ENCODE measurements at regions not wholly inside any gene's neighbourhood (a gene's known extent, or its start where the extent isn't known, plus 50 kb on each side); places are given as distances from the start of the nearest gene placed in this dataset.

- no peak for ATAC-seq
- no peak for DNase-seq
- intact Hi-C loops (cut with DNase I), result loop anchor here in 1 of 2 donors (2.0 to 10.0 kb wide), 3 partner anchors 153 to 1851 kb away; no protein-coding TSS in a partner anchor
Measured at GRCh38 chr20:39111359-39112177, 149.4 kb downstream of the DHX35 start.

DNA sequence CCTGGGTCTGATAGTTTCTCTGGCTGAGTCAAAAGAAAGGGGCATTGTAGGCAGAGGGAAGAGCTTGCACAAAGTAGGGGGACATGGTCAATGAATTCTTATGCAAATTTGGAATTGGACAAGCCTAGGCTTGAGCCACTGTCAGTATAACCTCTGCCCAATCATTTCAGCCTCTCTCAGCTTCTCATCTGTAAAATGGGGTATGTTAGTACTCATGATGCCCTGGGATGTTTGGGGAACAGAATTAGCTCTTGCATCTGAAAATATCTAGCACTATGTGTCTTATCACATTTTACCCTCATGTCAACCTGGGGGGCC lies 148.6 kb downstream of the DHX35 start:
- intact Hi-C loops (cut with DNase I), result loop anchor here in 1 of 2 donors (10.0 kb wide), 2 partner anchors 154 to 764 kb away; no protein-coding TSS in a partner anchor
- no peak for ATAC-seq
- DNase-seq, result no peak

- intact Hi-C loops (cut with DNase I), result loop anchor here in 1 of 2 donors (10.0 kb wide), 2 partner anchors 155 to 765 kb away; no protein-coding TSS in a partner anchor
- no peak for ATAC-seq
- DNase-seq, result no peak
Measured at GRCh38 chr20:39109933-39110818, 148.0 kb downstream of the DHX35 start.

GRCh38 chr20:39108746-39109145 lies 146.6 kb downstream of the DHX35 start:
- intact Hi-C loops (cut with DNase I), result no loop called here
- ATAC-seq (no peak), DNase-seq (no peak)

DNA sequence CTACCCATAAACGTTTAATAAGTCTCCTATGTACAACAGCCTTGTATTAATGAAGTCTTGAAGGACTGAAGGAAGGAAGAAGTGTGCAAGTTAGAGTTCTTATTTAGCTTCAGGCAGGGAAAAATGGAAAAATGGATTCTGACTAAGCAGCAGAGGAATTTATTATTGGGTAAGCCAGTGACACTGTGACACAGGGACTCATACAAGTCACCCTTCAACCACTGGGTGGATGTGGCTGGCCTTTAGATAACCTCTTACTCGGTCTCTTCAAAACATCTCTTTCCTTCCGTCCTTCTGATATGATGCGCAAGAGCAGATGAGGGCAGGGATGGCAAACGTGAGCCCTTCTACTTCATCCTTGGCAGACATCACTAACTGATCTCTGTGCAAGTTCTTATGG lies 145.6 kb downstream of the DHX35 start:
- intact Hi-C loops (cut with DNase I), result no loop called here
- peak in 1 of 2 donors; percentile 17 for ATAC-seq

GRCh38 chr20:39106791-39107190 lies 144.6 kb downstream of the DHX35 start:
- intact Hi-C loops (cut with DNase I), result no loop called here
- no peak for ATAC-seq
- DNase-seq, result no peak

More for the DNA sequence above, 145.6 kb downstream of the DHX35 start:
- DNase-seq, result no peak

- intact Hi-C loops (cut with DNase I), result no loop called here
- DNase-seq (no peak), ATAC-seq (no peak)
Measured at GRCh38 chr20:39105551-39105950, 143.4 kb downstream of the DHX35 start.

DNA sequence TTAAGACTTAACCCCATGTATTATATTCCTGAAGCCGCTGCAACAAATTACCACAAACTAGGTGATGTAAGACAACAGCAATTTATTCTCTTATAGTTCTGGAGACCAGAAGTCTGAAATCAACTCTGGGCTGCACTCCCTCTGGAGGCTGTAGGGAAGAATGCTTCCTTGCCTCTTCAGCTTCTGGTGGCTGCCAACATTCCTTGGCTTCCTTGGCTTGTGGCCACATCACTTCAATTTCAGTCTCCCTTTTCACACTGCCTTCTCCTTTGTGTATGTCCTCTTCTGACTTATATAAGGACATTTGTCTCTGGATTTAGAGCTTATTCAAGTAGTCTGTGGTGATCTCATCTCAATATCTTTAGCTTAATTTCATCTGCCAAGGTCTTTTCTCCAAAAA lies 141.6 kb downstream of the DHX35 start:
- intact Hi-C loops (cut with DNase I), result no loop called here
- no peak for DNase-seq
- ATAC-seq, result no peak

- ATAC-seq, result no peak
- intact Hi-C loops (cut with DNase I), result no loop called here
Measured at GRCh38 chr20:39103305-39103704, 141.2 kb downstream of the DHX35 start.

GRCh38 chr20:39101895-39102294 lies 139.8 kb downstream of the DHX35 start:
- ATAC-seq (no peak), DNase-seq (no peak)
- intact Hi-C loops (cut with DNase I), result no loop called here

More at GRCh38 chr20:39103305-39103704, 141.2 kb downstream of the DHX35 start:
- DNase-seq, result no peak

DNA sequence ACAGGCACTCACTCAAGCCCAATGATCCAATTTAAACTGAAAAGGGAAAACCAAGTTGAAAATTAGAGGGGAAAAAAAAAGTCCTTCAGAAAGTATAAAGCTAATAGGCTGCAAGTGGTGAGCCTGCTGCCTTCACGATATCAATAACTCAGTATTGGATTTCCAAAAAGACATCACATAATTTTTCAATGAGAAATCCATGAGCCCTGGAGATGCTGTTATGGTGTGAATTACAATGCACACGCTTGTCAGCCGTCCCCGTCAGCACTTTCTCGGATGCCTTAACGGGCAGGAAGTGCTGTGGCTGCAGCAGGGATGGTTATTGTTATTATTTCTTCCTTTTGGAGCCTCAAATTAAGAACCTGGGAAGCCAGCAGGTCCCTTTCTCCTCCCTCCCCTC lies 138.5 kb downstream of the DHX35 start:
- no peak for ATAC-seq
- no peak for DNase-seq
- intact Hi-C loops (cut with DNase I), result no loop called here

GRCh38 chr20:39097889-39098288 lies 135.7 kb downstream of the DHX35 start:
- intact Hi-C loops (cut with DNase I), result no loop called here
- ATAC-seq (no peak), DNase-seq (no peak)

GRCh38 chr20:39095870-39096269 lies 133.7 kb downstream of the DHX35 start:
- ATAC-seq (no peak), DNase-seq (no peak)
- intact Hi-C loops (cut with DNase I), result no loop called here

- intact Hi-C loops (cut with DNase I), result no loop called here
- DNase-seq, result no peak
- no peak for ATAC-seq
Measured at GRCh38 chr20:39094391-39094790, 132.2 kb downstream of the DHX35 start.

- intact Hi-C loops (cut with DNase I), result no loop called here
- no peak for ATAC-seq
- no peak for DNase-seq
Measured at GRCh38 chr20:39092733-39093410, 130.7 kb downstream of the DHX35 start.

- no peak for DNase-seq
- intact Hi-C loops (cut with DNase I), result no loop called here
- no peak for ATAC-seq
Measured at GRCh38 chr20:39090906-39091305, 128.8 kb downstream of the DHX35 start.

- intact Hi-C loops (cut with DNase I), result no loop called here
- ATAC-seq, result no peak
Measured at GRCh38 chr20:39089797-39090196, 127.7 kb downstream of the DHX35 start.

More at GRCh38 chr20:39089797-39090196, 127.7 kb downstream of the DHX35 start:
- no peak for DNase-seq
